WTC11 (cell line): ENCODE measurements at regions not wholly inside any gene's neighbourhood (a gene's known extent, or its start where the extent isn't known, plus 50 kb on each side); places are given as distances from the start of the nearest gene placed in this dataset.

Source experiments
- CBFB ChIP-seq: sonication (generic); formaldehyde crosslinking; IDR thresholded peaks from 2 replicates; pipeline ENCODE4 v1.8.1; 2022; ENCODE audit warnings: mild to moderate bottlenecking, low read depth, missing genetic modification reagents
- CTCF ChIP-seq: fragments of 200-600 bp; IDR thresholded peaks from 2 replicates; pipeline ENCODE4 v1.8.0; 2022; ENCODE audit warnings: antibody characterized with exemption
- ESRRA ChIP-seq: sonication (generic); formaldehyde crosslinking; IDR thresholded peaks from 2 replicates; pipeline ENCODE4 v1.8.1; 2022; ENCODE audit warnings: mild to moderate bottlenecking, missing genetic modification reagents, borderline replicate concordance
- MYBL2 ChIP-seq: sonication (generic); formaldehyde crosslinking; IDR thresholded peaks from 2 replicates; pipeline ENCODE4 v1.8.1; 2023; ENCODE audit warnings: mild to moderate bottlenecking, moderate library complexity, missing genetic modification reagents
- NR2C2 ChIP-seq: sonication (generic); formaldehyde crosslinking; IDR thresholded peaks from 2 replicates; pipeline ENCODE4 v1.8.0; 2022; ENCODE audit warnings: mild to moderate bottlenecking, missing genetic modification reagents
- NR3C1 ChIP-seq: sonication (generic); formaldehyde crosslinking; conservative IDR thresholded peaks from 2 replicates; pipeline ENCODE4 v1.8.1; 2023; ENCODE audit warnings: low read depth, mild to moderate bottlenecking, missing genetic modification reagents
- PREB ChIP-seq: sonication (generic); formaldehyde crosslinking; IDR thresholded peaks from 2 replicates; pipeline ENCODE4 v1.8.1; 2022; ENCODE audit warnings: mild to moderate bottlenecking, missing genetic modification reagents, moderate library complexity, borderline replicate concordance
- SP1 ChIP-seq: sonication (generic); formaldehyde crosslinking; conservative IDR thresholded peaks from 2 replicates; pipeline ENCODE4 v1.8.1; 2022; ENCODE audit warnings: missing genetic modification reagents
- ZNF232 ChIP-seq: sonication (generic); formaldehyde crosslinking; IDR thresholded peaks from 2 replicates; pipeline ENCODE4 v1.8.0; 2022; ENCODE audit warnings: mild to moderate bottlenecking, missing genetic modification reagents
- ZSCAN18 ChIP-seq: fragments of 250-450 bp; sonication (Bioruptor Pico); IDR thresholded peaks from 2 replicates; pipeline ENCODE4 v2.1.2; 2022; ENCODE audit warnings: mild to moderate bottlenecking, moderate library complexity

GRCh38 chr13:69204620-69205019 is 903.0 kb upstream of the ATXN8OS start:
- no peak for TF ChIP-seq SP1 (CRISPR knock-in tag)
- no peak for TF ChIP-seq CTCF
- no peak for TF ChIP-seq CBFB (CRISPR knock-in tag)
- no peak for TF ChIP-seq PREB (CRISPR knock-in tag)
- no peak for TF ChIP-seq ESRRA (CRISPR knock-in tag)
- no peak for TF ChIP-seq ZSCAN18 (CRISPR knock-in tag)
- TF ChIP-seq NR3C1: no peak
- TF ChIP-seq NR2C2: no peak
- TF ChIP-seq MYBL2 (CRISPR knock-in tag): no peak
- no peak for TF ChIP-seq ZNF232
